Osteoblast (primary cell): ENCODE measurements at regions not wholly inside any gene's neighbourhood (a gene's known extent, or its start where the extent isn't known, plus 50 kb on each side); places are given as distances from the start of the nearest gene placed in this dataset.
"Not testable (repeated sequence)": the region's sequence is repeated elsewhere in the genome, so short reads cannot be mapped to it uniquely, and the experiment has no call there.

ENCODE experiments used
- DNase-seq: peaks from one replicate; pipeline ENCODE4 v3.0.0; 2011; ENCODE audit warnings: low spot score, mixed read lengths; ENCODE audit not compliant: insufficient read length; ENCODE audit errors: missing footprints
- H2AFZ ChIP-seq: 2 replicates; pipeline ENCODE4 v1.6.0; 2011; ENCODE audit warnings: mild to moderate bottlenecking, low read length
- H3K27ac ChIP-seq: 2 replicates; pipeline ENCODE4 v1.5.1; 2011; ENCODE audit warnings: mild to moderate bottlenecking, low read depth, low read length, moderate library complexity
- H3K27me3 ChIP-seq: 2 replicates; pipeline ENCODE4 v1.6.0; 2012; ENCODE audit warnings: mild to moderate bottlenecking, control low read depth, inconsistent platforms, low read length, moderate library complexity; ENCODE audit not compliant: insufficient read depth
- H3K36me3 ChIP-seq: 2 replicates; pipeline ENCODE4 v1.5.1; 2011; ENCODE audit warnings: mild to moderate bottlenecking, low read length, control low read depth, moderate library complexity; ENCODE audit not compliant: insufficient read depth
- H3K4me1 ChIP-seq: 2 replicates; pipeline ENCODE4 v1.5.1; 2011; ENCODE audit warnings: mild to moderate bottlenecking, low read length, control low read depth, moderate library complexity; ENCODE audit not compliant: insufficient read depth
- H3K4me2 ChIP-seq: 2 replicates; pipeline ENCODE4 v1.6.0; 2011; ENCODE audit warnings: mild to moderate bottlenecking, low read length; ENCODE audit not compliant: insufficient read depth
- H3K4me3 ChIP-seq: fragments of 200-600 bp; sonication (generic); 3 replicates; pipeline ENCODE4 v1.5.1; 2012; ENCODE audit warnings: mild to moderate bottlenecking, low read length, inconsistent platforms; ENCODE audit not compliant: insufficient read depth
- H3K79me2 ChIP-seq: 2 replicates; pipeline ENCODE4 v1.6.0; 2012; ENCODE audit warnings: mild to moderate bottlenecking, low read length, control low read depth, inconsistent platforms; ENCODE audit not compliant: insufficient read depth
- H3K9me3 ChIP-seq: 2 replicates; pipeline ENCODE4 v1.5.1; 2011; ENCODE audit warnings: low read depth, low read length, control low read depth
- H4K20me1 ChIP-seq: 2 replicates; pipeline ENCODE4 v1.6.0; 2012; ENCODE audit warnings: mild to moderate bottlenecking, low read length, control low read depth; ENCODE audit not compliant: insufficient read depth
- CTCF ChIP-seq: IDR thresholded peaks from 2 replicates; pipeline ENCODE4 v1.5.1; 2011; ENCODE audit warnings: mild to moderate bottlenecking, low read depth, low read length, moderate library complexity; ENCODE audit errors: extremely low read depth

GRCh38 chr2:82199493-82199852 is 1894.9 kb upstream of the LRRTM1 start:
- Histone ChIP-seq H3K4me2 (no peak overlapping the region), H4K20me1 (no peaks in the 10 kb centered on the region), H3K9me3 (no peaks in the 10 kb centered on the region), H3K4me1 (no peaks in the 10 kb centered on the region), H3K27me3 (no peaks in the 10 kb centered on the region), H3K4me3 (no peak overlapping the region), H3K79me2 (no peaks in the 10 kb centered on the region), H2AFZ (no peak overlapping the region), H3K27ac (no peak overlapping the region), H3K36me3 (no peaks in the 10 kb centered on the region)
- no peak for DNase-seq
- TF ChIP-seq CTCF, result no peak

GRCh38 chr2:82198809-82199492 is 1894.4 kb upstream of the LRRTM1 start:
- Histone ChIP-seq H3K27me3 (no peaks in the 10 kb centered on the region), H3K4me2 (no peak overlapping the region), H3K36me3 (no peaks in the 10 kb centered on the region), H4K20me1 (no peaks in the 10 kb centered on the region), H3K27ac (no peak overlapping the region), H3K9me3 (no peaks in the 10 kb centered on the region), H2AFZ (no peak overlapping the region), H3K4me3 (no peak overlapping the region), H3K4me1 (no peaks in the 10 kb centered on the region), H3K79me2 (no peaks in the 10 kb centered on the region)
- DNase-seq, result no peak
- no peak for TF ChIP-seq CTCF

GRCh38 chr2:82182270-82182669 is 1877.7 kb upstream of the LRRTM1 start:
- Histone ChIP-seq H3K27me3 (no peaks in the 10 kb centered on the region), H3K4me2 (no peak overlapping the region), H3K36me3 (no peaks in the 10 kb centered on the region), H3K27ac (no peak overlapping the region), H2AFZ (no peak overlapping the region), H3K79me2 (no peaks in the 10 kb centered on the region), H3K9me3 (peaks cover 9% of the 10 kb centered on the region), H3K4me1 (no peaks in the 10 kb centered on the region), H4K20me1 (no peaks in the 10 kb centered on the region), H3K4me3 (no peak overlapping the region)
- no peak for DNase-seq
- no peak for TF ChIP-seq CTCF

GRCh38 chr2:82175210-82175609 is 1870.7 kb upstream of the LRRTM1 start:
- H2AFZ ChIP-seq, DNase-seq, H3K79me2 ChIP-seq, H3K9me3 ChIP-seq, H3K36me3 ChIP-seq, H3K27me3 ChIP-seq, H3K27ac ChIP-seq, H3K4me3 ChIP-seq, H3K4me1 ChIP-seq, H4K20me1 ChIP-seq, H3K4me2 ChIP-seq: not testable (repeated sequence)
